ENCODE measurements at regions not wholly inside any gene's neighbourhood (a gene's known extent, or its start where the extent isn't known, plus 50 kb on each side); places are given as distances from the start of the nearest gene placed in this dataset.

DNA sequence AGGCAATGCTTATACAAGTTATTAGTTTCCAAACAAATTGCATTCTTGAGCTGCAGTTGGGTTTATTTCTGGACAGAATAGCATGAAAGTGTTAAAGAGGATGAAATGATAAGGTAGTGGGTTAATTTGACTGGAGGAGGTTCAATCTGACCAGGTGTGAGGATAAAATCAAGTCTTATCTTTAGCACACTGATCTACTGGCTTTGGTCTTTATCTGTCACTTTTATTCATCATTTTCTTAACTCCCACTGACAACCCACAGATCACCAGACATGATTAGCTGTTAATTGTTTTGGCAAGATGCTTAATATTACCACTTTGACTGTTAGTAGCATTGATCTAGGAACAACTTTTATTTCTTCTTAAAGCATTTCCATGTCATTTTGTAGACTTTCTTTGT lies 74.4 kb upstream of the CNTLN start:
- TF ChIP-seq, protein P1, sequence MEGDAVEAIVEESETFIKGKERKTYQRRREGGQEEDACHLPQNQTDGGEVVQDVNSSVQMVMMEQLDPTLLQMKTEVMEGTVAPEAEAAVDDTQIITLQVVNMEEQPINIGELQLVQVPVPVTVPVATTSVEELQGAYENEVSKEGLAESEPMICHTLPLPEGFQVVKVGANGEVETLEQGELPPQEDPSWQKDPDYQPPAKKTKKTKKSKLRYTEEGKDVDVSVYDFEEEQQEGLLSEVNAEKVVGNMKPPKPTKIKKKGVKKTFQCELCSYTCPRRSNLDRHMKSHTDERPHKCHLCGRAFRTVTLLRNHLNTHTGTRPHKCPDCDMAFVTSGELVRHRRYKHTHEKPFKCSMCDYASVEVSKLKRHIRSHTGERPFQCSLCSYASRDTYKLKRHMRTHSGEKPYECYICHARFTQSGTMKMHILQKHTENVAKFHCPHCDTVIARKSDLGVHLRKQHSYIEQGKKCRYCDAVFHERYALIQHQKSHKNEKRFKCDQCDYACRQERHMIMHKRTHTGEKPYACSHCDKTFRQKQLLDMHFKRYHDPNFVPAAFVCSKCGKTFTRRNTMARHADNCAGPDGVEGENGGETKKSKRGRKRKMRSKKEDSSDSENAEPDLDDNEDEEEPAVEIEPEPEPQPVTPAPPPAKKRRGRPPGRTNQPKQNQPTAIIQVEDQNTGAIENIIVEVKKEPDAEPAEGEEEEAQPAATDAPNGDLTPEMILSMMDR (IDR thresholded peaks at IDR 0.05; ENCODE audit: low read depth, low read length, missing input control), result no peak
- TF ChIP-seq YY1 (IDR thresholded peaks at IDR 0.05), result no peak
